GM12878 (cell line): ENCODE measurements at regions not wholly inside any gene's neighbourhood (a gene's known extent, or its start where the extent isn't known, plus 50 kb on each side); places are given as distances from the start of the nearest gene placed in this dataset.

Experiments
- ATAC-seq: fragments of 200-7000 bp; cut with Tn5 transposase; 3 replicates; pipeline ENCODE4 v1.9.1; 2020; ENCODE audit warnings: mild to moderate bottlenecking, moderate library complexity
- BruUV-seq: library from RNA; stranded (reverse); fragments of 400-500 nt; replicated peaks from 2 replicates; lab custom pipeline; 2021; lab: Mats Ljungman, UMichigan
- CTCF ChIA-PET: fragments of 300-600 bp; sonication (Branson Sonifier 250); formaldehyde crosslinking; extraction: SDS; loops from one replicate; lab custom pipeline; 2021; ENCODE audit warnings: inconsistent platforms; lab: Yijun Ruan, JAX
- POLR2A ChIA-PET: fragments of 350-600 bp; formaldehyde crosslinking; extraction: SDS; loops from one replicate; lab custom pipeline; 2021; ENCODE audit warnings: inconsistent platforms; lab: Charles Lee
- RAD21 ChIA-PET: fragments of 300-600 bp; sonication (Branson Sonifier 250); formaldehyde crosslinking; loops from one replicate; lab custom pipeline; 2023; ENCODE audit warnings: antibody characterized with exemption; ENCODE audit not compliant: unreplicated experiment; lab: Charles Lee
- SMC1A ChIA-PET: fragments of 300-600 bp; sonication (Branson Sonifier 250); formaldehyde crosslinking; loops from one replicate; lab custom pipeline; 2023; ENCODE audit not compliant: unreplicated experiment, uncharacterized antibody; lab: Charles Lee
- DNase-seq: peaks from one replicate; pipeline ENCODE4 v3.0.0-alpha.2; 2011; ENCODE audit warnings: low read depth, low spot score
- FAIRE-seq: peaks from 3 replicates; lab custom pipeline; 2011; peaks lifted over from hg19 to GRCh38; lab: Jason Lieb, UNC
- H2AFZ ChIP-seq: 2 replicates; pipeline ENCODE4 v1.6.0; 2011; ENCODE audit warnings: low read depth, low read length, control low read depth; ENCODE audit not compliant: control insufficient read depth
- H3K27ac ChIP-seq: 2 replicates; pipeline ENCODE4 v1.5.1; 2011; ENCODE audit warnings: control low read depth; ENCODE audit not compliant: control insufficient read depth, insufficient read depth
- H3K27me3 ChIP-seq, 2 experiments: replicated peaks in 1 of 2; 2 replicates each; pipeline versions ENCODE4 v1.6.0 to v1.6.1; 2011; ENCODE audit warnings: low read length in 1 of 2; ENCODE audit not compliant: control insufficient read depth in 2 of 2, insufficient read depth in 2 of 2
- H3K36me3 ChIP-seq, 2 experiments: 2 replicates each; pipeline ENCODE4 v1.5.1; 2011; ENCODE audit warnings: low read length in 1 of 2; ENCODE audit not compliant: control insufficient read depth in 2 of 2, insufficient read depth in 2 of 2
- H3K4me1 ChIP-seq: 2 replicates; pipeline ENCODE4 v1.6.1; 2011; ENCODE audit warnings: mild to moderate bottlenecking, low read length, moderate library complexity, mixed read lengths; ENCODE audit not compliant: control insufficient read depth, insufficient read depth
- H3K4me2 ChIP-seq: 2 replicates; pipeline ENCODE4 v1.6.0; 2011; ENCODE audit warnings: control low read depth; ENCODE audit not compliant: control insufficient read depth, insufficient read depth
- H3K4me3 ChIP-seq: fragments of 200-600 bp; sonication (generic); 2 replicates; pipeline ENCODE4 v1.5.1; 2016
- H3K79me2 ChIP-seq: 2 replicates; pipeline ENCODE4 v1.6.0; 2011; ENCODE audit warnings: low read length; ENCODE audit not compliant: control insufficient read depth, insufficient read depth
- H3K9ac ChIP-seq: 2 replicates; pipeline ENCODE4 v1.8.0; 2011; ENCODE audit warnings: low read length, control low read depth, mixed read lengths; ENCODE audit not compliant: control insufficient read depth, insufficient read depth
- H3K9me3 ChIP-seq: replicated peaks from 3 replicates; pipeline ENCODE4 v1.5.1; 2011; ENCODE audit warnings: mild to moderate bottlenecking, low read length; ENCODE audit not compliant: control insufficient read depth, insufficient read depth
- H4K20me1 ChIP-seq: 2 replicates; pipeline ENCODE4 v1.6.0; 2011; ENCODE audit not compliant: control insufficient read depth, insufficient read depth
- ATF7 ChIP-seq: fragments of 450-650 bp; IDR thresholded peaks from 2 replicates; pipeline ENCODE4 v1.6.1; 2016; ENCODE audit warnings: low read depth, mild to moderate bottlenecking
- POLR2AphosphoS2 ChIP-seq: IDR thresholded peaks from 2 replicates; pipeline ENCODE4 v1.6.1; 2011; ENCODE audit warnings: low read depth, mild to moderate bottlenecking, low read length, improper control_type of control experiment, moderate library complexity
- POLR2AphosphoS5 ChIP-seq: IDR thresholded peaks from 2 replicates; pipeline ENCODE4 v1.6.1; 2011; ENCODE audit warnings: mild to moderate bottlenecking, low read length, inconsistent platforms
- RAD21 ChIP-seq: IDR thresholded peaks from 2 replicates; pipeline ENCODE4 v1.6.1; 2011; ENCODE audit warnings: mild to moderate bottlenecking, low read depth, low read length, moderate library complexity; ENCODE audit not compliant: insufficient read depth
- RBBP5 ChIP-seq: fragments of 200-600 bp; sonication (generic); conservative IDR thresholded peaks from 2 replicates; pipeline ENCODE4 v1.6.1; 2016
- SMAD5 ChIP-seq: IDR thresholded peaks from 2 replicates; pipeline ENCODE4 v1.6.1; 2016; ENCODE audit warnings: antibody characterized with exemption, low read depth
- SP1 ChIP-seq: IDR thresholded peaks from one replicate; pipeline ENCODE4 v1.6.1; 2011; ENCODE audit warnings: low read depth, low read length
- SPI1 ChIP-seq: IDR thresholded peaks from 2 replicates; pipeline ENCODE4 v1.6.1; 2011; ENCODE audit warnings: low read depth, mild to moderate bottlenecking, low read length, moderate library complexity, borderline replicate concordance; ENCODE audit not compliant: insufficient read depth
- SUZ12 ChIP-seq: fragments of 200-600 bp; sonication (generic); IDR thresholded peaks from one replicate; pipeline ENCODE4 v1.6.1; 2018; ENCODE audit warnings: antibody characterized with exemption, mild to moderate bottlenecking; ENCODE audit not compliant: unreplicated experiment
- ZNF274 ChIP-seq: IDR thresholded peaks from one replicate; pipeline ENCODE4 v1.8.0; 2011; ENCODE audit not compliant: insufficient read length, insufficient read depth
- WGBS: methylation state at CpG from one replicate; pipeline ENCODE4 v1.1.6; 2016; ENCODE audit warnings: low lambda C conversion rate; ENCODE audit not compliant: insufficient replicate concordance, insufficient coverage; ENCODE audit errors: missing lambda C conversion rate; 5-methylcytosine and 5-hydroxymethylcytosine counted together
- in situ Hi-C: fragments of 300-500 bp; cut with MboI; formaldehyde crosslinking; loops from 9 replicates; pipeline ENCODE4 v1.14.3; 2018; ENCODE audit warnings: mixed read lengths
- intact Hi-C: fragments of 100-400 bp; cut with micrococcal nuclease; formaldehyde crosslinking; loops from one replicate; pipeline ENCODE4 v1.14.2; 2022; ENCODE audit not compliant: unreplicated experiment
- TF ChIP-seq, protein P1 (sequence below): fragments of 450-650 bp; IDR thresholded peaks from 2 replicates; pipeline ENCODE4 v1.6.1; 2016; ENCODE audit warnings: mild to moderate bottlenecking
- TF ChIP-seq, protein P2 (sequence below): fragments of 450-650 bp; IDR thresholded peaks from 2 replicates; pipeline ENCODE4 v1.6.1; 2017; ENCODE audit warnings: borderline replicate concordance
- TF ChIP-seq, protein P3 (sequence below), 3 experiments: IDR thresholded peaks in 2 of 3; conservative IDR thresholded peaks in 1 of 3; 2 replicates each; pipeline ENCODE4 v1.5.1; 2011; ENCODE audit warnings: low read depth in 3 of 3, low read length in 3 of 3, mild to moderate bottlenecking in 3 of 3, control low read depth in 2 of 3, moderate library complexity in 2 of 3, inconsistent platforms in 1 of 3, mixed read lengths in 1 of 3; ENCODE audit not compliant: control insufficient read depth in 2 of 3, insufficient read depth in 1 of 3; ENCODE audit errors: extremely low read depth in 1 of 3

GRCh38 chr2:167898340-167898739 lies 349.1 kb downstream of the STK39 start:
- Histone ChIP-seq H3K9ac (no peak overlapping the region), H3K4me2 (no peak overlapping the region), H3K36me3 (no peaks in the 10 kb centered on the region), H3K9me3 (no peaks in the 10 kb centered on the region), H3K79me2 (no peaks in the 10 kb centered on the region), H3K4me1 (no peaks in the 10 kb centered on the region), H3K27ac (no peak overlapping the region), H3K27me3 (no peaks in the 10 kb centered on the region), H3K4me3 (no peak overlapping the region), H4K20me1 (no peaks in the 10 kb centered on the region), H2AFZ (no peak overlapping the region)
- TF ChIP-seq SP1 (no peak), RBBP5 (no peak), RAD21 (no peak)
- ChIA-PET RAD21 (no interaction called here), CTCF (no interaction called here), SMC1A (interaction anchor here (0.9 kb wide), 1 partner anchor 9 kb away, joined by 3 read pairs; no protein-coding TSS in a partner anchor), POLR2A (no interaction called here)
- 75% methylated on average over 3 of the region's 3 CpGs for WGBS
- no TSS peak for BruUV-seq
- ATAC-seq (no peak), FAIRE-seq (no peak), DNase-seq (no peak)
- in situ Hi-C loops: no loop called here
- intact Hi-C loops: no loop called here

DNA sequence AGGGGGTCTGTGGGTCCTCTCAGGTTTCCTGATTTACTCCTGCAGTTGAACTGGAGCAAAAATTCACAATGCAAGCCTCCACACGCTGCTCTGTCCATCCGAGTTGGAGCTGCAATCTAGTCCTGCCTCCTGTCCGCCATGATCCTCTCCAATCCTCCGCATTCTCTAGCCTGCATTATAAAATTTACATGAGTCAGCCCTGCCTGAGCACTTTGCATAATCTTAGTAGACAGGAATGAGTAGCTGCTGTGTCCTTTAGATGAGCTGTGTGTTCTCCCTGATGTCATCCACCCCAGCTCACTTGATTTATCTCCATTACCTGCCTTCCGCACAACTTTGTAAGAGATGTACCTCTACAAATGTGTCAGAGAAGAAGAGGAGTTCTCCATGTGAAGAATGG lies 355.6 kb downstream of the STK39 start:
- CTCF ChIA-PET: no interaction called here
- Histone ChIP-seq H3K9me3 (no peaks in the 10 kb centered on the region), H4K20me1 (no peaks in the 10 kb centered on the region)

More for the DNA sequence above, 355.6 kb downstream of the STK39 start:
- intact Hi-C loops: no loop called here
- no TSS peak for BruUV-seq
- H3K4me3 ChIP-seq: no peak overlapping the region
- TF ChIP-seq SMAD5 (no peak), POLR2AphosphoS2 (no peak), POLR2AphosphoS5 (no peak), ZNF274 (no peak), SPI1 (no peak), SUZ12 (no peak), ATF7 (no peak)
- TF ChIP-seq, protein P1, sequence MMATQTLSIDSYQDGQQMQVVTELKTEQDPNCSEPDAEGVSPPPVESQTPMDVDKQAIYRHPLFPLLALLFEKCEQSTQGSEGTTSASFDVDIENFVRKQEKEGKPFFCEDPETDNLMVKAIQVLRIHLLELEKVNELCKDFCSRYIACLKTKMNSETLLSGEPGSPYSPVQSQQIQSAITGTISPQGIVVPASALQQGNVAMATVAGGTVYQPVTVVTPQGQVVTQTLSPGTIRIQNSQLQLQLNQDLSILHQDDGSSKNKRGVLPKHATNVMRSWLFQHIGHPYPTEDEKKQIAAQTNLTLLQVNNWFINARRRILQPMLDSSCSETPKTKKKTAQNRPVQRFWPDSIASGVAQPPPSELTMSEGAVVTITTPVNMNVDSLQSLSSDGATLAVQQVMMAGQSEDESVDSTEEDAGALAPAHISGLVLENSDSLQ: no peak
- TF ChIP-seq, protein P2, sequence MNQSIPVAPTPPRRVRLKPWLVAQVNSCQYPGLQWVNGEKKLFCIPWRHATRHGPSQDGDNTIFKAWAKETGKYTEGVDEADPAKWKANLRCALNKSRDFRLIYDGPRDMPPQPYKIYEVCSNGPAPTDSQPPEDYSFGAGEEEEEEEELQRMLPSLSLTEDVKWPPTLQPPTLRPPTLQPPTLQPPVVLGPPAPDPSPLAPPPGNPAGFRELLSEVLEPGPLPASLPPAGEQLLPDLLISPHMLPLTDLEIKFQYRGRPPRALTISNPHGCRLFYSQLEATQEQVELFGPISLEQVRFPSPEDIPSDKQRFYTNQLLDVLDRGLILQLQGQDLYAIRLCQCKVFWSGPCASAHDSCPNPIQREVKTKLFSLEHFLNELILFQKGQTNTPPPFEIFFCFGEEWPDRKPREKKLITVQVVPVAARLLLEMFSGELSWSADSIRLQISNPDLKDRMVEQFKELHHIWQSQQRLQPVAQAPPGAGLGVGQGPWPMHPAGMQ: no peak
- TF ChIP-seq, protein P3, sequence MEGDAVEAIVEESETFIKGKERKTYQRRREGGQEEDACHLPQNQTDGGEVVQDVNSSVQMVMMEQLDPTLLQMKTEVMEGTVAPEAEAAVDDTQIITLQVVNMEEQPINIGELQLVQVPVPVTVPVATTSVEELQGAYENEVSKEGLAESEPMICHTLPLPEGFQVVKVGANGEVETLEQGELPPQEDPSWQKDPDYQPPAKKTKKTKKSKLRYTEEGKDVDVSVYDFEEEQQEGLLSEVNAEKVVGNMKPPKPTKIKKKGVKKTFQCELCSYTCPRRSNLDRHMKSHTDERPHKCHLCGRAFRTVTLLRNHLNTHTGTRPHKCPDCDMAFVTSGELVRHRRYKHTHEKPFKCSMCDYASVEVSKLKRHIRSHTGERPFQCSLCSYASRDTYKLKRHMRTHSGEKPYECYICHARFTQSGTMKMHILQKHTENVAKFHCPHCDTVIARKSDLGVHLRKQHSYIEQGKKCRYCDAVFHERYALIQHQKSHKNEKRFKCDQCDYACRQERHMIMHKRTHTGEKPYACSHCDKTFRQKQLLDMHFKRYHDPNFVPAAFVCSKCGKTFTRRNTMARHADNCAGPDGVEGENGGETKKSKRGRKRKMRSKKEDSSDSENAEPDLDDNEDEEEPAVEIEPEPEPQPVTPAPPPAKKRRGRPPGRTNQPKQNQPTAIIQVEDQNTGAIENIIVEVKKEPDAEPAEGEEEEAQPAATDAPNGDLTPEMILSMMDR (IDR thresholded peaks at IDR 0.05 in 2 of 3, conservative IDR thresholded peaks at IDR 0.05 in 1 of 3; ENCODE audit: control insufficient read depth in 2 of 3, extremely low read depth in 1 of 3, insufficient read depth in 1 of 3, low read depth in 3 of 3, low read length in 3 of 3): no peak
- TF ChIP-seq, all 136 proteins: peak for 0
- no peaks in the 10 kb centered on the region for H3K27me3 ChIP-seq
- H3K9ac ChIP-seq: no peak overlapping the region
- POLR2A ChIA-PET: no interaction called here
- ATAC-seq (no peak), FAIRE-seq (no peak), DNase-seq (no peak)
- in situ Hi-C loops: no loop called here
- no peak overlapping the region for H3K4me2 ChIP-seq
- H3K4me1 ChIP-seq: no peaks in the 10 kb centered on the region
- H2AFZ ChIP-seq: no peak overlapping the region
- H3K27ac ChIP-seq: no peak overlapping the region
- SMC1A ChIA-PET: no interaction called here
- RAD21 ChIA-PET: no interaction called here
- no peaks in the 10 kb centered on the region for H3K79me2 ChIP-seq
- 49% methylated on average over 5 of the region's 5 CpGs for WGBS
- no peaks in the 10 kb centered on the region for H3K36me3 ChIP-seq
